Endothelial cell of umbilical vein (primary cell): ENCODE measurements at regions not wholly inside any gene's neighbourhood (a gene's known extent, or its start where the extent isn't known, plus 50 kb on each side); places are given as distances from the start of the nearest gene placed in this dataset.

Experiments used
- BruUV-seq: library from RNA; stranded (reverse); fragments of 400-500 nt; replicated peaks from 2 replicates; lab custom pipeline; 2021; lab: Mats Ljungman, UMichigan
- CTCF ChIA-PET: fragments of 300-600, 350-600 bp; sonication (Branson Sonifier 250); formaldehyde crosslinking; loops from one replicate; lab custom pipeline; 2021; ENCODE audit warnings: antibody characterized with exemption, inconsistent platforms; lab: Charles Lee
- POLR2A ChIA-PET: fragments of 300-600, 350-600 bp; sonication (Branson Sonifier 250); formaldehyde crosslinking; loops from one replicate; lab custom pipeline; 2021; ENCODE audit warnings: antibody characterized with exemption, inconsistent platforms; lab: Charles Lee
- DNase-seq: peaks from one replicate; pipeline ENCODE4 v3.0.0-alpha.2; 2011; ENCODE audit warnings: low read depth, low spot score
- FAIRE-seq: peaks from 2 replicates; lab custom pipeline; 2011; peaks lifted over from hg19 to GRCh38; lab: Jason Lieb, UNC
- H2AFZ ChIP-seq: 2 replicates; pipeline ENCODE4 v1.6.0; 2012; ENCODE audit warnings: low read depth, low read length, control low read depth, inconsistent platforms
- H3K27ac ChIP-seq: 2 replicates; pipeline ENCODE4 v1.5.1; 2011; ENCODE audit warnings: low read depth, mild to moderate bottlenecking, control low read depth, low read length, moderate library complexity; ENCODE audit not compliant: insufficient read depth
- H3K27me3 ChIP-seq, 2 experiments: 2 replicates each; pipeline versions ENCODE4 v1.6.0 to v1.6.1; 2011; ENCODE audit warnings: low read length in 2 of 2, mixed read lengths in 1 of 2; ENCODE audit not compliant: control insufficient read depth in 2 of 2, insufficient read depth in 2 of 2
- H3K36me3 ChIP-seq, 2 experiments: 2 replicates in 1 of 2; 3 replicates in 1 of 2; pipeline ENCODE4 v1.5.1; 2011; ENCODE audit warnings: low read length in 2 of 2, mild to moderate bottlenecking in 1 of 2, moderate library complexity in 1 of 2; ENCODE audit not compliant: control insufficient read depth in 2 of 2, insufficient read depth in 2 of 2; ENCODE audit errors: extremely low read depth in 1 of 2
- H3K4me1 ChIP-seq: 3 replicates; pipeline ENCODE4 v1.5.1; 2011; ENCODE audit warnings: mild to moderate bottlenecking, low read length; ENCODE audit not compliant: control insufficient read depth, insufficient read depth; ENCODE audit errors: extremely low read depth
- H3K4me2 ChIP-seq: 2 replicates; pipeline ENCODE4 v1.6.1; 2011; ENCODE audit warnings: low read length, control low read depth, mixed read lengths; ENCODE audit not compliant: insufficient read depth
- H3K4me3 ChIP-seq, 3 experiments: fragments of 200-600 bp in 1 of 3; sonication (generic), shearing (Covaris generic) in 1 of 3; replicated peaks in 1 of 3; 2 replicates each; pipeline ENCODE4 v1.5.1; 2011 to 2016; ENCODE audit warnings: control low read depth in 3 of 3, low read length in 3 of 3, mild to moderate bottlenecking in 2 of 3, inconsistent platforms in 1 of 3, low read depth in 1 of 3, moderate library complexity in 1 of 3; ENCODE audit not compliant: insufficient read depth in 1 of 3
- H3K79me2 ChIP-seq: 2 replicates; pipeline ENCODE4 v1.6.0; 2012; ENCODE audit warnings: low read length, inconsistent platforms; ENCODE audit not compliant: control insufficient read depth, insufficient read depth
- H3K9ac ChIP-seq: replicated peaks from 2 replicates; pipeline ENCODE3; 2011; ENCODE audit warnings: low read length, control low read depth; ENCODE audit not compliant: insufficient read depth; ENCODE audit errors: extremely low read depth
- H3K9me1 ChIP-seq: replicated peaks from 3 replicates; pipeline ENCODE4 v1.6.0; 2011; ENCODE audit warnings: mild to moderate bottlenecking, low read length; ENCODE audit not compliant: control insufficient read depth, insufficient read depth; ENCODE audit errors: extremely low read depth
- H3K9me3 ChIP-seq: replicated peaks from 2 replicates; pipeline ENCODE4 v1.5.1; 2012; ENCODE audit warnings: low read length, inconsistent platforms; ENCODE audit not compliant: control insufficient read depth, insufficient read depth
- H4K20me1 ChIP-seq: replicated peaks from 2 replicates; pipeline ENCODE3; 2011; ENCODE audit warnings: mild to moderate bottlenecking, low read length; ENCODE audit not compliant: control insufficient read depth, insufficient read depth; ENCODE audit errors: extremely low read depth
- CTCF ChIP-seq, 2 donors: IDR thresholded peaks; 1 replicate in 1 of 2; 2 replicates in 1 of 2; pipeline ENCODE4 v1.5.1; 2011; ENCODE audit warnings: low read length in 2 of 2, mild to moderate bottlenecking in 2 of 2, moderate library complexity in 2 of 2, control low read depth in 1 of 2, inconsistent platforms in 1 of 2, low read depth in 1 of 2; ENCODE audit not compliant: insufficient read depth in 1 of 2; ENCODE audit errors: extremely low read depth in 1 of 2
- EZH2 ChIP-seq: IDR thresholded peaks from 2 replicates; pipeline ENCODE4 v1.6.1; 2012; ENCODE audit warnings: borderline replicate concordance, low read depth, mild to moderate bottlenecking, moderate library complexity, low read length, inconsistent platforms; ENCODE audit not compliant: severe bottlenecking
- FOS ChIP-seq: IDR thresholded peaks from 2 replicates; pipeline ENCODE4 v1.6.1; 2011; ENCODE audit warnings: mild to moderate bottlenecking, low read length, moderate library complexity, borderline replicate concordance; ENCODE audit not compliant: insufficient read depth
- GATA2 ChIP-seq: IDR thresholded peaks from 2 replicates; pipeline ENCODE4 v1.7.0; 2011; ENCODE audit warnings: low read depth, mild to moderate bottlenecking, moderate library complexity, mixed read lengths, low read length; ENCODE audit not compliant: insufficient read length, insufficient read depth
- JUN ChIP-seq: IDR thresholded peaks from 2 replicates; pipeline ENCODE4 v1.6.1; 2011; ENCODE audit warnings: borderline replicate concordance, low read depth; ENCODE audit not compliant: insufficient read length, insufficient read depth
- MAX ChIP-seq: IDR thresholded peaks from 2 replicates; pipeline ENCODE4 v1.6.1; 2011; ENCODE audit not compliant: insufficient read depth, insufficient read length
- MYC ChIP-seq: IDR thresholded peaks from one replicate; pipeline ENCODE4 v1.6.1; 2011; ENCODE audit warnings: mild to moderate bottlenecking, low read depth, low read length
- POLR2A ChIP-seq: IDR thresholded peaks from 2 replicates; pipeline ENCODE4 v1.6.1; 2012; ENCODE audit warnings: low read depth, mild to moderate bottlenecking, control low read depth, low read length
- POLR2AphosphoS5 ChIP-seq: IDR thresholded peaks from 2 replicates; pipeline ENCODE4 v1.6.1; 2012; ENCODE audit warnings: low read depth, mild to moderate bottlenecking, control low read depth, low read length, moderate library complexity; ENCODE audit not compliant: insufficient read depth
- dilution Hi-C: fragments of 300-500 bp; cut with MboI; formaldehyde crosslinking; loops from one replicate; pipeline ENCODE4 v1.15.0; 2019; ENCODE audit warnings: low sequenced_read_pairs; ENCODE audit not compliant: extremely low pct_ligation_motif_present
- intact Hi-C: fragments of 100-400 bp; cut with micrococcal nuclease; formaldehyde crosslinking; loops from one replicate; pipeline ENCODE4 v1.10.0; 2022

GRCh38 chr19:20321139-20321763 is 154.2 kb downstream of the ZNF486 start:
- no peak overlapping the region for H2AFZ ChIP-seq
- CTCF ChIA-PET: no interaction called here
- H3K9me1 ChIP-seq: no peaks in the 10 kb centered on the region
- intact Hi-C loops (no loop called here), dilution Hi-C loops (no loop called here)
- no peak for FAIRE-seq
- H3K36me3 ChIP-seq: no peaks in the 10 kb centered on the region
- no peak overlapping the region for H3K4me2 ChIP-seq
- POLR2A ChIA-PET: no interaction called here
- H3K27ac ChIP-seq: no peak overlapping the region
- H3K9me3 ChIP-seq: peaks cover 2% of the 10 kb centered on the region
- TF ChIP-seq GATA2 (no peak), POLR2AphosphoS5 (no peak), JUN (no peak), POLR2A (no peak), MYC (no peak), FOS (no peak), MAX (no peak), CTCF (IDR thresholded peaks at IDR 0.05; ENCODE audit: extremely low read depth in 1 of 2, insufficient read depth in 1 of 2, low read depth in 1 of 2, low read length in 2 of 2) (no peak), EZH2 (no peak)
- no peaks in the 10 kb centered on the region for H3K79me2 ChIP-seq
- no peak for DNase-seq
- H3K27me3 ChIP-seq: no peaks in the 10 kb centered on the region
- no peak overlapping the region for H3K4me3 ChIP-seq
- H4K20me1 ChIP-seq: no peaks in the 10 kb centered on the region
- H3K9ac ChIP-seq: no peak overlapping the region
- H3K4me1 ChIP-seq: no peaks in the 10 kb centered on the region
- no TSS peak for BruUV-seq
